ENCODE measurements at regions not wholly inside any gene's neighbourhood (a gene's known extent, or its start where the extent isn't known, plus 50 kb on each side); places are given as distances from the start of the nearest gene placed in this dataset.

DNA sequence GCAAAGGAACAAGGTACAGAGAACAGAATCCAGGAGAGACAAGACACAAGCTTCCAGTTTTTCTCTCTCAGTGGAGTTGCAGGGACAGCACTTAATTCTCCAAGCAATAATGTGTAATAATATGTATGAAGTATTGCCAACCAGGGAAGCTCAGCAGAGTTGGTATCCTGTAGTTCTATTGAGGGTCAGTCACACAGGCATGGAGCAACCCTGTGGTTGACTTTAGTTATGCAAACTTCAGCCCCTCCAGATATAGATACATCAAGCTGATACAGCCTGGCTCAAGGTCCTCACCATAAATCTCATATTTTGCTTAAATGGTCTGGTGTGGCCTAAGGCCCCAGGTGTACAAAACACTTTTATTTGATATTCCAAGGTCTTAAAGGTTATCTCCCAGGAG is 248.6 kb upstream of the EPHA5 start:
- Histone ChIP-seq H3K9me3 (ENCODE audit: insufficient read depth, low read depth, low read length) (peaks cover 3% of the 10 kb centered on the region), H3K27ac (ENCODE audit: low read depth, low read length) (no peak overlapping the region), H2AK5ac (ENCODE audit: low read length) (no peak overlapping the region), H3K79me2 (ENCODE audit: control insufficient read depth, insufficient read depth, low read length, poor library complexity) (no peaks in the 10 kb centered on the region), H3K36me3 (ENCODE audit: control insufficient read depth in 1 of 2, insufficient read depth in 2 of 2, low read length in 2 of 2) (no peaks in the 10 kb centered on the region), H2BK12ac (ENCODE audit: low read length) (no peak overlapping the region), H3K23ac (ENCODE audit: low read length) (no peak overlapping the region), H3K4me2 (ENCODE audit: low read length) (no peak overlapping the region), H3K14ac (ENCODE audit: low read length) (no peak overlapping the region), H3K4ac (ENCODE audit: low read depth, low read length) (no peak overlapping the region), H3K79me1 (ENCODE audit: low read length) (no peaks in the 10 kb centered on the region), H3K4me3 (ENCODE audit: low read depth, low read length) (no peak overlapping the region), H3K9ac (ENCODE audit: low read length) (no peak overlapping the region), H4K91ac (ENCODE audit: low read depth, low read length) (no peak overlapping the region), H2BK5ac (ENCODE audit: low read depth, low read length, poor library complexity) (no peak overlapping the region), H2AFZ (ENCODE audit: insufficient read depth, low read length, poor library complexity) (no peak overlapping the region), H2BK120ac (ENCODE audit: insufficient read depth, low read length, poor library complexity) (no peak overlapping the region), H3K4me1 (ENCODE audit: control insufficient read depth in 1 of 2, insufficient read depth in 2 of 2, low read length in 2 of 2) (no peaks in the 10 kb centered on the region), H3K27me3 (ENCODE audit: insufficient read depth, low read length) (no peaks in the 10 kb centered on the region), H4K12ac (ENCODE audit: low read depth, low read length) (no peak overlapping the region), H3K18ac (ENCODE audit: low read length) (no peak overlapping the region), H4K8ac (ENCODE audit: low read depth, low read length) (no peak overlapping the region)
- no peak for DNase-seq

DNA sequence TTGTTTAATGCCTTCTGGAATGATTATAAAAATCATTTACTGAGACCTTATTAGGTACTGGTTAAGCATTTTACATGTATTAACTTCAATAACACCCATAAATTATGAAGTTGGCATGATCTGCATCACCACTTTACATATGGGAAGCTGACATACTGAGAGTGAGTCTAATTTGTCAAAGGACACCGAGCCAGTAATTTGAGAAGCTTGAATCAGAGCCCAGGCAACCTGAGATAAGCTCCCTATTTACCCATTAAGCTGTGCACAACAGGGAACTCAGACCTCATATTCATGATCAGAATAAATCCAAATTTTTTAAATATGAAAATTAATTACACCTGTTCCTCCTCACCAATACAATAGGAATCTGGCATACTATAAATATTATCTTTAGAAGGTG is 247.9 kb upstream of the EPHA5 start:
- no peak overlapping the region for H3K18ac ChIP-seq (ENCODE audit: low read length)
- H3K27ac ChIP-seq (ENCODE audit: low read depth, low read length), result no peak overlapping the region
- H3K14ac ChIP-seq (ENCODE audit: low read length), result no peak overlapping the region
- no peak overlapping the region for H2BK5ac ChIP-seq (ENCODE audit: low read depth, low read length, poor library complexity)
- H3K4me2 ChIP-seq (ENCODE audit: low read length), result no peak overlapping the region
- no peak overlapping the region for H4K12ac ChIP-seq (ENCODE audit: low read depth, low read length)
- no CpG with 5 or more reads among the region's 1 CpG for WGBS (ENCODE audit: extremely low coverage, insufficient coverage, insufficient read length)
- H3K4ac ChIP-seq (ENCODE audit: low read depth, low read length), result no peak overlapping the region
- H2AFZ ChIP-seq (ENCODE audit: insufficient read depth, low read length, poor library complexity), result no peak overlapping the region
- no peak for DNase-seq
- no peaks in the 10 kb centered on the region for H3K36me3 ChIP-seq (ENCODE audit: control insufficient read depth in 1 of 2, insufficient read depth in 2 of 2, low read length in 2 of 2)
- H3K27me3 ChIP-seq (ENCODE audit: insufficient read depth, low read length), result no peaks in the 10 kb centered on the region
- H4K91ac ChIP-seq (ENCODE audit: low read depth, low read length), result no peak overlapping the region
- peaks cover 3% of the 10 kb centered on the region for H3K9me3 ChIP-seq (ENCODE audit: insufficient read depth, low read depth, low read length)
- no peak overlapping the region for H3K4me3 ChIP-seq (ENCODE audit: low read depth, low read length)
- no peak overlapping the region for H4K8ac ChIP-seq (ENCODE audit: low read depth, low read length)
- H3K79me1 ChIP-seq (ENCODE audit: low read length), result no peaks in the 10 kb centered on the region
- H2BK120ac ChIP-seq (ENCODE audit: insufficient read depth, low read length, poor library complexity), result no peak overlapping the region
- no peaks in the 10 kb centered on the region for H3K79me2 ChIP-seq (ENCODE audit: control insufficient read depth, insufficient read depth, low read length, poor library complexity)
- H2AK5ac ChIP-seq (ENCODE audit: low read length), result no peak overlapping the region
- no peaks in the 10 kb centered on the region for H3K4me1 ChIP-seq (ENCODE audit: control insufficient read depth in 1 of 2, insufficient read depth in 2 of 2, low read length in 2 of 2)
- no peak overlapping the region for H3K9ac ChIP-seq (ENCODE audit: low read length)
- no peak overlapping the region for H2BK12ac ChIP-seq (ENCODE audit: low read length)
- H3K23ac ChIP-seq (ENCODE audit: low read length), result no peak overlapping the region

- Histone ChIP-seq H3K4me2 (ENCODE audit: low read length) (no peak overlapping the region), H2AK5ac (ENCODE audit: low read length) (no peak overlapping the region), H2BK5ac (ENCODE audit: low read depth, low read length, poor library complexity) (no peak overlapping the region), H3K79me2 (ENCODE audit: control insufficient read depth, insufficient read depth, low read length, poor library complexity) (no peaks in the 10 kb centered on the region), H4K12ac (ENCODE audit: low read depth, low read length) (no peak overlapping the region), H3K14ac (ENCODE audit: low read length) (no peak overlapping the region), H3K36me3 (ENCODE audit: control insufficient read depth in 1 of 2, insufficient read depth in 2 of 2, low read length in 2 of 2) (no peaks in the 10 kb centered on the region), H3K9me3 (ENCODE audit: insufficient read depth, low read depth, low read length) (peaks cover 3% of the 10 kb centered on the region), H3K23ac (ENCODE audit: low read length) (no peak overlapping the region), H3K4me3 (ENCODE audit: low read depth, low read length) (no peak overlapping the region), H3K27ac (ENCODE audit: low read depth, low read length) (no peak overlapping the region), H3K27me3 (ENCODE audit: insufficient read depth, low read length) (no peaks in the 10 kb centered on the region), H3K18ac (ENCODE audit: low read length) (no peak overlapping the region), H3K79me1 (ENCODE audit: low read length) (no peaks in the 10 kb centered on the region), H3K9ac (ENCODE audit: low read length) (no peak overlapping the region), H2AFZ (ENCODE audit: insufficient read depth, low read length, poor library complexity) (no peak overlapping the region), H3K4ac (ENCODE audit: low read depth, low read length) (no peak overlapping the region), H4K8ac (ENCODE audit: low read depth, low read length) (no peak overlapping the region), H3K4me1 (ENCODE audit: control insufficient read depth in 1 of 2, insufficient read depth in 2 of 2, low read length in 2 of 2) (no peaks in the 10 kb centered on the region), H2BK120ac (ENCODE audit: insufficient read depth, low read length, poor library complexity) (no peak overlapping the region), H4K91ac (ENCODE audit: low read depth, low read length) (no peak overlapping the region), H2BK12ac (ENCODE audit: low read length) (no peak overlapping the region)
- peak in 1 of 2 donors; percentile 4 for DNase-seq
- no CpG with 5 or more reads among the region's 2 CpGs for WGBS (ENCODE audit: extremely low coverage, insufficient coverage, insufficient read length)
These were observed 247.2 kb upstream of the EPHA5 start for GRCh38 chr4:65917486-65917885.

GRCh38 chr4:65911720-65912119 is 241.4 kb upstream of the EPHA5 start:
- H3K14ac ChIP-seq (ENCODE audit: low read length), result no peak overlapping the region
- WGBS (ENCODE audit: extremely low coverage, insufficient coverage, insufficient read length), result no CpG with 5 or more reads among the region's 1 CpG
- H3K4me2 ChIP-seq (ENCODE audit: low read length), result no peak overlapping the region

More at GRCh38 chr4:65911720-65912119, 241.4 kb upstream of the EPHA5 start:
- no peaks in the 10 kb centered on the region for H3K79me2 ChIP-seq (ENCODE audit: control insufficient read depth, insufficient read depth, low read length, poor library complexity)
- H3K23ac ChIP-seq (ENCODE audit: low read length), result no peak overlapping the region
- H2BK120ac ChIP-seq (ENCODE audit: insufficient read depth, low read length, poor library complexity), result no peak overlapping the region
- H3K18ac ChIP-seq (ENCODE audit: low read length), result no peak overlapping the region
- H2BK5ac ChIP-seq (ENCODE audit: low read depth, low read length, poor library complexity), result no peak overlapping the region
- H3K79me1 ChIP-seq (ENCODE audit: low read length), result no peaks in the 10 kb centered on the region
- no peak overlapping the region for H4K12ac ChIP-seq (ENCODE audit: low read depth, low read length)
- H3K9ac ChIP-seq (ENCODE audit: low read length), result no peak overlapping the region
- H3K9me3 ChIP-seq (ENCODE audit: insufficient read depth, low read depth, low read length), result no peaks in the 10 kb centered on the region
- H3K4me3 ChIP-seq (ENCODE audit: low read depth, low read length), result no peak overlapping the region
- no peak overlapping the region for H4K8ac ChIP-seq (ENCODE audit: low read depth, low read length)
- no peak for DNase-seq
- no peak overlapping the region for H2AK5ac ChIP-seq (ENCODE audit: low read length)
- no peaks in the 10 kb centered on the region for H3K36me3 ChIP-seq (ENCODE audit: control insufficient read depth in 1 of 2, insufficient read depth in 2 of 2, low read length in 2 of 2)
- H2BK12ac ChIP-seq (ENCODE audit: low read length), result no peak overlapping the region
- no peaks in the 10 kb centered on the region for H3K4me1 ChIP-seq (ENCODE audit: control insufficient read depth in 1 of 2, insufficient read depth in 2 of 2, low read length in 2 of 2)
- no peak overlapping the region for H4K91ac ChIP-seq (ENCODE audit: low read depth, low read length)
- no peak overlapping the region for H3K27ac ChIP-seq (ENCODE audit: low read depth, low read length)
- H2AFZ ChIP-seq (ENCODE audit: insufficient read depth, low read length, poor library complexity), result no peak overlapping the region
- H3K4ac ChIP-seq (ENCODE audit: low read depth, low read length), result no peak overlapping the region
- no peaks in the 10 kb centered on the region for H3K27me3 ChIP-seq (ENCODE audit: insufficient read depth, low read length)
